ENCODE measurements at regions not wholly inside any gene's neighbourhood (a gene's known extent, or its start where the extent isn't known, plus 50 kb on each side); places are given as distances from the start of the nearest gene placed in this dataset.

DNA sequence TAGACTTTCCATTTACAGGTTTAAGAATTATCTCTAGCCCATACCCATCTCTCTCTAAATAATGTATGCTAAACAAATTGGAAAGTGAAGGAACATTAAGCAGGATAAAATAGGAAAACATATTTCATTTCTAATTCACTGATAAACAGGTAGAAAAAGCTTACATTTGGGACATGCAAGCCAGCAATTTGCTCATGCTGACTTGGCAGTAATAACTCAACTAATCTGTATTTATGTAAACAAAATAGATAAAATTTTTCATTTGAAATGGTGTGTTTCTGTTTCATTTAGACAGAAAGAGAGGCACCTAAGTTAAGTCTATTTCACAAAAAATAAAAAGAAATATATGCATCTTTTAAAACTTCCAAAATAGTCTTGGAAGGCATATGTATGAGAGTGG, 877.3 kb upstream of the LRRTM1 start:
- DNase-seq (ENCODE audit: low read depth, low spot score) = no peak
- TF ChIP-seq, protein P1, sequence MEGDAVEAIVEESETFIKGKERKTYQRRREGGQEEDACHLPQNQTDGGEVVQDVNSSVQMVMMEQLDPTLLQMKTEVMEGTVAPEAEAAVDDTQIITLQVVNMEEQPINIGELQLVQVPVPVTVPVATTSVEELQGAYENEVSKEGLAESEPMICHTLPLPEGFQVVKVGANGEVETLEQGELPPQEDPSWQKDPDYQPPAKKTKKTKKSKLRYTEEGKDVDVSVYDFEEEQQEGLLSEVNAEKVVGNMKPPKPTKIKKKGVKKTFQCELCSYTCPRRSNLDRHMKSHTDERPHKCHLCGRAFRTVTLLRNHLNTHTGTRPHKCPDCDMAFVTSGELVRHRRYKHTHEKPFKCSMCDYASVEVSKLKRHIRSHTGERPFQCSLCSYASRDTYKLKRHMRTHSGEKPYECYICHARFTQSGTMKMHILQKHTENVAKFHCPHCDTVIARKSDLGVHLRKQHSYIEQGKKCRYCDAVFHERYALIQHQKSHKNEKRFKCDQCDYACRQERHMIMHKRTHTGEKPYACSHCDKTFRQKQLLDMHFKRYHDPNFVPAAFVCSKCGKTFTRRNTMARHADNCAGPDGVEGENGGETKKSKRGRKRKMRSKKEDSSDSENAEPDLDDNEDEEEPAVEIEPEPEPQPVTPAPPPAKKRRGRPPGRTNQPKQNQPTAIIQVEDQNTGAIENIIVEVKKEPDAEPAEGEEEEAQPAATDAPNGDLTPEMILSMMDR (optimal IDR thresholded peaks at IDR 0.05 in 1 of 3, IDR thresholded peaks at IDR 0.05 in 1 of 3, conservative IDR thresholded peaks at IDR 0.05 in 1 of 3; ENCODE audit: extremely low read depth in 1 of 3, insufficient read depth in 2 of 3, low read length in 3 of 3) = no peak
- TF ChIP-seq EZH2 (IDR thresholded peaks at IDR 0.05; ENCODE audit: low read length) = no peak
- no peak for FAIRE-seq
- H3K4me2 ChIP-seq (ENCODE audit: control insufficient read depth, extremely low read depth, insufficient read depth, low read depth, low read length) = no peak overlapping the region
- peaks cover 4% of the 10 kb centered on the region for H3K9me3 ChIP-seq (ENCODE audit: control insufficient read depth, low read depth, low read length)
- H3K27ac ChIP-seq (ENCODE audit: control insufficient read depth, insufficient read depth, low read length) = no peak overlapping the region
- H2AFZ ChIP-seq (ENCODE audit: control insufficient read depth, low read length) = no peak overlapping the region
- no peaks in the 10 kb centered on the region for H3K9me1 ChIP-seq (ENCODE audit: control insufficient read depth, extremely low read depth, insufficient read depth, low read length)
- no peak overlapping the region for H3K4me3 ChIP-seq (ENCODE audit: control insufficient read depth in 2 of 3, extremely low read depth in 1 of 3, insufficient read depth in 2 of 3, low read depth in 1 of 3, low read length in 3 of 3)
- dilution Hi-C loops (cut with MboI; ENCODE audit: extremely low pct_ligation_motif_present, low sequenced_read_pairs) = no loop called here
- no peaks in the 10 kb centered on the region for H3K27me3 ChIP-seq (ENCODE audit: control insufficient read depth, extremely low read depth, insufficient read depth, low read length)
- H3K4me1 ChIP-seq (ENCODE audit: control insufficient read depth, extremely low read depth, insufficient read depth, low read length) = no peaks in the 10 kb centered on the region
- H3K79me2 ChIP-seq (ENCODE audit: control insufficient read depth, insufficient read depth, low read length) = no peaks in the 10 kb centered on the region
- no peaks in the 10 kb centered on the region for H4K20me1 ChIP-seq (ENCODE audit: control insufficient read depth, extremely low read depth, insufficient read depth, low read length)
- no peaks in the 10 kb centered on the region for H3K36me3 ChIP-seq (ENCODE audit: control insufficient read depth in 2 of 2, extremely low read depth in 1 of 2, insufficient read depth in 2 of 2, low read length in 2 of 2)
- no peak overlapping the region for H3K9ac ChIP-seq (ENCODE audit: control insufficient read depth, extremely low read depth, insufficient read depth, low read length)

GRCh38 chr2:81171447-81171846, 866.9 kb upstream of the LRRTM1 start:
- no peaks in the 10 kb centered on the region for H3K79me2 ChIP-seq (ENCODE audit: control insufficient read depth, insufficient read depth, low read length)
- FAIRE-seq = no peak
- no peak overlapping the region for H3K4me3 ChIP-seq (ENCODE audit: control insufficient read depth in 2 of 3, extremely low read depth in 1 of 3, insufficient read depth in 2 of 3, low read depth in 1 of 3, low read length in 3 of 3)
- no peaks in the 10 kb centered on the region for H3K4me1 ChIP-seq (ENCODE audit: control insufficient read depth, extremely low read depth, insufficient read depth, low read length)
- dilution Hi-C loops (cut with MboI; ENCODE audit: extremely low pct_ligation_motif_present, low sequenced_read_pairs) = no loop called here
- H3K27me3 ChIP-seq (ENCODE audit: control insufficient read depth, extremely low read depth, insufficient read depth, low read length) = no peaks in the 10 kb centered on the region
- no peak for DNase-seq (ENCODE audit: low read depth, low spot score)
- H3K4me2 ChIP-seq (ENCODE audit: control insufficient read depth, extremely low read depth, insufficient read depth, low read depth, low read length) = no peak overlapping the region
- TF ChIP-seq, protein P1 (optimal IDR thresholded peaks at IDR 0.05 in 1 of 3, IDR thresholded peaks at IDR 0.05 in 1 of 3, conservative IDR thresholded peaks at IDR 0.05 in 1 of 3; ENCODE audit: extremely low read depth in 1 of 3, insufficient read depth in 2 of 3, low read length in 3 of 3) = no peak
- TF ChIP-seq EZH2 (IDR thresholded peaks at IDR 0.05; ENCODE audit: low read length) = no peak
- H3K9ac ChIP-seq (ENCODE audit: control insufficient read depth, extremely low read depth, insufficient read depth, low read length) = no peak overlapping the region
- H3K36me3 ChIP-seq (ENCODE audit: control insufficient read depth in 2 of 2, extremely low read depth in 1 of 2, insufficient read depth in 2 of 2, low read length in 2 of 2) = no peaks in the 10 kb centered on the region
- H3K9me1 ChIP-seq (ENCODE audit: control insufficient read depth, extremely low read depth, insufficient read depth, low read length) = no peaks in the 10 kb centered on the region
- H3K27ac ChIP-seq (ENCODE audit: control insufficient read depth, insufficient read depth, low read length) = no peak overlapping the region
- no peaks in the 10 kb centered on the region for H3K9me3 ChIP-seq (ENCODE audit: control insufficient read depth, low read depth, low read length)
- H2AFZ ChIP-seq (ENCODE audit: control insufficient read depth, low read length) = no peak overlapping the region
- no peaks in the 10 kb centered on the region for H4K20me1 ChIP-seq (ENCODE audit: control insufficient read depth, extremely low read depth, insufficient read depth, low read length)
